ENCODE measurements at regions not wholly inside any gene's neighbourhood (a gene's known extent, or its start where the extent isn't known, plus 50 kb on each side); places are given as distances from the start of the nearest gene placed in this dataset.

DNA sequence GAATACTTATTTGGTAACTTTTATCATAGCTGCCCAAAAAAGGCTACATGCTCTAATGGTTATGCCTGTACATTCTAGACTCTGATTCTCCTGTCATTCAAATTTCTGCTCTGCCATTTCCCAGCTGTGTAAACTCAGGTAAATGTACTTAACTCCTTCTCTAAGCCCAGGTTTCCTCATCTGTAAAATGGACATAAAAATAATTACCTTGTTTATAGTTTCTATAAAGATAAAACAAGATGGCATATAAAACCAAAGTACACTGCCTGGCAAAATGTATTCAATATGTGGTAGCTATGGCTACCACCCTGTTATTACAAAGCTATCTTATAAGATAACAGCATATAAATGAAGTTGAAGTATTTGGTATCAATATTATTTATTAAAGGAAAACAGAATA, 158.8 kb downstream of the PPARGC1A start:
- no peak for ATAC-seq
- Histone ChIP-seq H3K27ac (ENCODE audit: low read length) (no peak overlapping the region), H4K20me1 (ENCODE audit: low read length) (no peaks in the 10 kb centered on the region), H3K9me3 (ENCODE audit: low read length) (no peaks in the 10 kb centered on the region), H3K27me3 (ENCODE audit: low read length) (no peaks in the 10 kb centered on the region), H3K36me3 (ENCODE audit: low read depth, low read length) (no peaks in the 10 kb centered on the region), H3K4me1 (ENCODE audit: insufficient read depth, low read length) (no peaks in the 10 kb centered on the region), H2AFZ (ENCODE audit: low read length) (no peak overlapping the region), H3K9ac (ENCODE audit: low read length) (no peak overlapping the region), H3F3A (ENCODE audit: low read length, unreplicated experiment) (no peaks in the 10 kb centered on the region), H3K4me3 (ENCODE audit: low read length) (no peak overlapping the region), H3K4me2 (ENCODE audit: low read length) (no peak overlapping the region), H3K9me2 (replicated peaks; ENCODE audit: low read length) (no peaks in the 10 kb centered on the region), H3K79me2 (ENCODE audit: low read length) (no peaks in the 10 kb centered on the region)
- intact Hi-C loops (cut with micrococcal nuclease) = no loop called here
- no TSS peak for BruUV-seq (replicated peaks)
- POLR2A ChIA-PET (ENCODE audit: unreplicated experiment) = no interaction called here
- no peak for DNase-seq
- no peak for TF ChIP-seq EZH2phosphoT487 (IDR thresholded peaks at IDR 0.05; ENCODE audit: borderline replicate concordance, low read length)
- no peak for TF ChIP-seq EZH2 (IDR thresholded peaks at IDR 0.05; ENCODE audit: low read length, unreplicated experiment)
- TF ChIP-seq, protein P1, sequence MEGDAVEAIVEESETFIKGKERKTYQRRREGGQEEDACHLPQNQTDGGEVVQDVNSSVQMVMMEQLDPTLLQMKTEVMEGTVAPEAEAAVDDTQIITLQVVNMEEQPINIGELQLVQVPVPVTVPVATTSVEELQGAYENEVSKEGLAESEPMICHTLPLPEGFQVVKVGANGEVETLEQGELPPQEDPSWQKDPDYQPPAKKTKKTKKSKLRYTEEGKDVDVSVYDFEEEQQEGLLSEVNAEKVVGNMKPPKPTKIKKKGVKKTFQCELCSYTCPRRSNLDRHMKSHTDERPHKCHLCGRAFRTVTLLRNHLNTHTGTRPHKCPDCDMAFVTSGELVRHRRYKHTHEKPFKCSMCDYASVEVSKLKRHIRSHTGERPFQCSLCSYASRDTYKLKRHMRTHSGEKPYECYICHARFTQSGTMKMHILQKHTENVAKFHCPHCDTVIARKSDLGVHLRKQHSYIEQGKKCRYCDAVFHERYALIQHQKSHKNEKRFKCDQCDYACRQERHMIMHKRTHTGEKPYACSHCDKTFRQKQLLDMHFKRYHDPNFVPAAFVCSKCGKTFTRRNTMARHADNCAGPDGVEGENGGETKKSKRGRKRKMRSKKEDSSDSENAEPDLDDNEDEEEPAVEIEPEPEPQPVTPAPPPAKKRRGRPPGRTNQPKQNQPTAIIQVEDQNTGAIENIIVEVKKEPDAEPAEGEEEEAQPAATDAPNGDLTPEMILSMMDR (conservative IDR thresholded peaks at IDR 0.05; ENCODE audit: low read depth, low read length) = no peak
- CTCF ChIA-PET = no interaction called here

DNA sequence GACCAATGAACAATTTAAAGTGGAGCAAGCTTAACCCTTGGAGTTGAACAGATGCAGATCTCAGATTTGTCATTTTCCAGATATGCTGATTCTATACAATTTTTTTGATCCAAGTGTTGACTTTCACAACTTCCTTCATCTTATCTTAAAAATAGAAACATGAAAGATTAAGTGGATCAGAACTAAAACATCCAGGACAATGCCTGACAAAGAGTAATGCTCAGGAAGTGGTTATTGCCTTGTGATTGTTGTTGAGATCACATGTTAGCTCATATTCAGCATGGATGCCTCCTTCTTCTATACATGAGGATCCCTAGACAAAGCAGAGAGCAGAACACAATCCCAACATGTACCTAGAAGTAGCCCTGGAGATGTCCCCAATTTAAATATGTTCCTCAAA, 160.9 kb downstream of the PPARGC1A start:
- Histone ChIP-seq H3K9me2 (replicated peaks; ENCODE audit: low read length) (no peaks in the 10 kb centered on the region), H3K79me2 (ENCODE audit: low read length) (no peaks in the 10 kb centered on the region), H3K9me3 (ENCODE audit: low read length) (no peaks in the 10 kb centered on the region), H3K4me1 (ENCODE audit: insufficient read depth, low read length) (no peaks in the 10 kb centered on the region), H3K4me2 (ENCODE audit: low read length) (no peak overlapping the region), H3K27ac (ENCODE audit: low read length) (no peak overlapping the region), H4K20me1 (ENCODE audit: low read length) (no peaks in the 10 kb centered on the region), H3K9ac (ENCODE audit: low read length) (no peak overlapping the region), H2AFZ (ENCODE audit: low read length) (no peak overlapping the region), H3K4me3 (ENCODE audit: low read length) (no peak overlapping the region), H3K36me3 (ENCODE audit: low read depth, low read length) (no peaks in the 10 kb centered on the region), H3F3A (ENCODE audit: low read length, unreplicated experiment) (no peaks in the 10 kb centered on the region), H3K27me3 (ENCODE audit: low read length) (no peaks in the 10 kb centered on the region)
- DNase-seq (no peak), ATAC-seq (no peak)
- ChIA-PET CTCF (no interaction called here), POLR2A (ENCODE audit: unreplicated experiment) (no interaction called here)
- intact Hi-C loops (cut with micrococcal nuclease) = no loop called here
- TF ChIP-seq, protein P1 (conservative IDR thresholded peaks at IDR 0.05; ENCODE audit: low read depth, low read length) = no peak
- no peak for TF ChIP-seq EZH2 (IDR thresholded peaks at IDR 0.05; ENCODE audit: low read length, unreplicated experiment)
- no peak for TF ChIP-seq EZH2phosphoT487 (IDR thresholded peaks at IDR 0.05; ENCODE audit: borderline replicate concordance, low read length)
- BruUV-seq (replicated peaks) = no TSS peak

DNA sequence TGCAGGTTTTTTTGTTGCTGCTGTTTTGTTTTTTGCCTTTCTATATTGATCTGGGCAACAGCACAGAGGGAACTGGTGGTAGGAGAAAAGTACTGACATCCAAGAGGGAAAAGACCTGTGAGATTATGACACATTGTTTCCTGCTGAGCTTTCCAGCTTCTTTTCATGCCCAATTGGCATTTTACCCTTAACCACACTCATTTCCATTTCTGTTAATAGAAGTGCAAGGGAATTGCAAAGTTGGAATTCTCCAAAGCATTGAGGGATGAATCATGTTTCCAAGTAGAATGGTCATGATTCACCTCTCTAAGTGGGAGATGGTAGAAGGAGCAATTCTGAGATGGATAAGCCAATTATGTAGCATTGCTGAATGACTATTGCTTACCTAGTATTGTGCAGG, 161.5 kb downstream of the PPARGC1A start:
- BruUV-seq (replicated peaks) = no TSS peak
- ATAC-seq (no peak), DNase-seq (peak; percentile 16)
- no peaks in the 10 kb centered on the region for H3K79me2 ChIP-seq (ENCODE audit: low read length)
- no peak overlapping the region for H3K4me2 ChIP-seq (ENCODE audit: low read length)
- H2AFZ ChIP-seq (ENCODE audit: low read length) = no peak overlapping the region
- H3K27me3 ChIP-seq (ENCODE audit: low read length) = no peaks in the 10 kb centered on the region
- intact Hi-C loops (cut with micrococcal nuclease) = no loop called here
- H3K9ac ChIP-seq (ENCODE audit: low read length) = no peak overlapping the region
- H3K9me3 ChIP-seq (ENCODE audit: low read length) = no peaks in the 10 kb centered on the region
- no peaks in the 10 kb centered on the region for H3F3A ChIP-seq (ENCODE audit: low read length, unreplicated experiment)
- no peaks in the 10 kb centered on the region for H3K4me1 ChIP-seq (ENCODE audit: insufficient read depth, low read length)
- no peaks in the 10 kb centered on the region for H3K9me2 ChIP-seq (replicated peaks; ENCODE audit: low read length)
- CTCF ChIA-PET = no interaction called here
- POLR2A ChIA-PET (ENCODE audit: unreplicated experiment) = no interaction called here
- H3K4me3 ChIP-seq (ENCODE audit: low read length) = no peak overlapping the region
- no peak overlapping the region for H3K27ac ChIP-seq (ENCODE audit: low read length)
- H4K20me1 ChIP-seq (ENCODE audit: low read length) = no peaks in the 10 kb centered on the region
- H3K36me3 ChIP-seq (ENCODE audit: low read depth, low read length) = no peaks in the 10 kb centered on the region
- TF ChIP-seq EZH2 (IDR thresholded peaks at IDR 0.05; ENCODE audit: low read length, unreplicated experiment) = no peak
- TF ChIP-seq, protein P1 (conservative IDR thresholded peaks at IDR 0.05; ENCODE audit: low read depth, low read length) = no peak

Measured in PC-3 (cell line).